WTC11 (cell line): ENCODE measurements at regions not wholly inside any gene's neighbourhood (a gene's known extent, or its start where the extent isn't known, plus 50 kb on each side); places are given as distances from the start of the nearest gene placed in this dataset.

Experiments used
- ATAC-seq: fragments of 200-7000 bp; cut with Tn5 transposase; 2 replicates; pipeline ENCODE4 v1.10.0; 2021; ENCODE audit warnings: mild to moderate bottlenecking, moderate library complexity
- CTCF ChIA-PET: fragments of 300-600 bp; sonication (Branson Sonifier 250); formaldehyde crosslinking; loops from one replicate; lab custom pipeline; 2021; ENCODE audit warnings: antibody characterized with exemption; lab: Charles Lee
- POLR2A ChIA-PET: fragments of 350-600 bp; sonication (Branson Sonifier 250); formaldehyde crosslinking; loops from one replicate; lab custom pipeline; 2021; ENCODE audit warnings: antibody characterized with exemption; lab: Charles Lee
- DNase-seq: peaks from one replicate; pipeline ENCODE4 v3.0.0; 2021; ENCODE audit warnings: low spot score
- H3K27ac Mint-ChIP-seq: 2 replicates; pipeline ENCODE4 v1.8.0; 2021; ENCODE audit warnings: mixed read lengths
- H3K27me3 Mint-ChIP-seq: 2 replicates; pipeline ENCODE4 v1.8.0; 2021; ENCODE audit warnings: low read depth, mild to moderate bottlenecking, moderate library complexity, mixed read lengths
- H3K36me3 Mint-ChIP-seq: 2 replicates; pipeline ENCODE4 v1.8.0; 2021; ENCODE audit warnings: mixed read lengths
- H3K4me1 Mint-ChIP-seq: 2 replicates; pipeline ENCODE4 v1.8.0; 2022; ENCODE audit warnings: mixed read lengths
- H3K4me3 Mint-ChIP-seq: 2 replicates; pipeline ENCODE4 v1.8.0; 2021; ENCODE audit warnings: mild to moderate bottlenecking, moderate library complexity, mixed read lengths
- H3K9me3 Mint-ChIP-seq: 2 replicates; pipeline ENCODE4 v1.8.0; 2021; ENCODE audit warnings: mixed read lengths
- ESRRA ChIP-seq: sonication (generic); formaldehyde crosslinking; IDR thresholded peaks from 2 replicates; pipeline ENCODE4 v1.8.1; 2022; ENCODE audit warnings: mild to moderate bottlenecking, missing genetic modification reagents, borderline replicate concordance
- FOXJ3 ChIP-seq: sonication (generic); formaldehyde crosslinking; IDR thresholded peaks from 2 replicates; pipeline ENCODE4 v1.9.0; 2021; ENCODE audit warnings: missing genetic modification reagents, mild to moderate bottlenecking, borderline replicate concordance
- GABPB1 ChIP-seq: sonication (generic); formaldehyde crosslinking; IDR thresholded peaks from 2 replicates; pipeline ENCODE4 v1.8.1; 2023; ENCODE audit warnings: mild to moderate bottlenecking, missing genetic modification reagents
- MXD4 ChIP-seq: fragments of 250-450 bp; sonication (Bioruptor Pico); IDR thresholded peaks from 2 replicates; pipeline ENCODE4 v1.8.0; 2021; ENCODE audit warnings: mild to moderate bottlenecking, moderate library complexity, borderline replicate concordance
- NFYB ChIP-seq: sonication (generic); formaldehyde crosslinking; conservative IDR thresholded peaks from 2 replicates; pipeline ENCODE4 v1.8.0; 2022; ENCODE audit warnings: low read depth, missing genetic modification reagents
- SMAD4 ChIP-seq: sonication (generic); formaldehyde crosslinking; IDR thresholded peaks from 2 replicates; pipeline ENCODE4 v1.8.0; 2022; ENCODE audit warnings: mild to moderate bottlenecking, missing genetic modification reagents
- TP53 ChIP-seq: sonication (generic); formaldehyde crosslinking; IDR thresholded peaks from 2 replicates; pipeline ENCODE4 v1.8.1; 2023; ENCODE audit warnings: mild to moderate bottlenecking, missing genetic modification reagents
- ZNF317 ChIP-seq: sonication (generic); formaldehyde crosslinking; IDR thresholded peaks from 2 replicates; pipeline ENCODE4 v1.8.1; 2023; ENCODE audit warnings: low read depth, mild to moderate bottlenecking, moderate library complexity, missing genetic modification reagents, borderline replicate concordance
- ZNF671 ChIP-seq: fragments of 250-450 bp; sonication (Bioruptor Pico); IDR thresholded peaks from 2 replicates; pipeline ENCODE4 v1.8.0; 2021; ENCODE audit warnings: mild to moderate bottlenecking
- TF ChIP-seq, protein P1 (sequence below): sonication (generic); formaldehyde crosslinking; IDR thresholded peaks from 2 replicates; pipeline ENCODE4 v1.8.1; 2022; ENCODE audit warnings: low read depth, mild to moderate bottlenecking, moderate library complexity, missing genetic modification reagents, borderline replicate concordance
- TF ChIP-seq, protein P2 (sequence below): sonication (generic); formaldehyde crosslinking; conservative IDR thresholded peaks from 2 replicates; pipeline ENCODE4 v1.8.1; 2023; ENCODE audit warnings: mild to moderate bottlenecking, low read depth, missing genetic modification reagents, moderate library complexity
- TF ChIP-seq, protein P3 (sequence below): fragments of 250-450 bp; sonication (Bioruptor Pico); IDR thresholded peaks from 2 replicates; pipeline ENCODE4 v2.1.2; 2022; ENCODE audit warnings: mild to moderate bottlenecking, moderate library complexity
- TF ChIP-seq, protein P4 (sequence below): sonication (generic); formaldehyde crosslinking; IDR thresholded peaks from 2 replicates; pipeline ENCODE4 v1.8.1; 2023; ENCODE audit warnings: mild to moderate bottlenecking, missing genetic modification reagents, moderate library complexity
- TF ChIP-seq, protein P5 (sequence below): fragments of 250-450 bp; sonication (Bioruptor Pico); IDR thresholded peaks from 2 replicates; pipeline ENCODE4 v1.9.0; 2021; ENCODE audit warnings: mild to moderate bottlenecking, borderline replicate concordance
- TF ChIP-seq, protein P6 (sequence below): sonication (generic); formaldehyde crosslinking; IDR thresholded peaks from 2 replicates; pipeline ENCODE4 v1.8.1; 2022; ENCODE audit warnings: missing genetic modification reagents, borderline replicate concordance

DNA sequence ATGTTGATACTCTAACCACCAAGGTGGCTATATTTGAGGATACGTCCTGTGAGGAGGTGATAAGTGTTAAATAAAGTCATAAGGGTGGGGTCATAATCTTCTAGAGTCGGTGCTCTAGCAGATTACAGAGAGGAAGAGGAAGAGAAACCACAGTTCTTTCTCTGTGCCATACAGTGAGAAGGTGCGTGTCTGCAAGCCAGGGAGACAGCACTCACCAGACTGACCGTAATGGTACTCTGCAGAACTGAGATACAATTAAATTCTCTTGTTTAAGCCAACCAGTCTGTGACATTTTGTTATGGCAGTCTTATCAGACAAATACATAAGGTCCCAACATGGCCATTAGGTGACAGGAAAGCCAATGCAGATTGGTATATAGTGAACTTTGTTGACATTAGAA lies 480.9 kb upstream of the IGFBP7 start:
- H3K4me1 Mint-ChIP-seq: no peaks in the 10 kb centered on the region
- no peaks in the 10 kb centered on the region for H3K27me3 Mint-ChIP-seq
- ATAC-seq: no peak
- no peak overlapping the region for H3K4me3 Mint-ChIP-seq
- no peak for TF ChIP-seq ZNF317
- TF ChIP-seq, protein P1, sequence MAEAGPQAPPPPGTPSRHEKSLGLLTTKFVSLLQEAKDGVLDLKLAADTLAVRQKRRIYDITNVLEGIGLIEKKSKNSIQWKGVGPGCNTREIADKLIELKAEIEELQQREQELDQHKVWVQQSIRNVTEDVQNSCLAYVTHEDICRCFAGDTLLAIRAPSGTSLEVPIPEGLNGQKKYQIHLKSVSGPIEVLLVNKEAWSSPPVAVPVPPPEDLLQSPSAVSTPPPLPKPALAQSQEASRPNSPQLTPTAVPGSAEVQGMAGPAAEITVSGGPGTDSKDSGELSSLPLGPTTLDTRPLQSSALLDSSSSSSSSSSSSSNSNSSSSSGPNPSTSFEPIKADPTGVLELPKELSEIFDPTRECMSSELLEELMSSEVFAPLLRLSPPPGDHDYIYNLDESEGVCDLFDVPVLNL (CRISPR knock-in tag): no peak
- TF ChIP-seq, protein P2, sequence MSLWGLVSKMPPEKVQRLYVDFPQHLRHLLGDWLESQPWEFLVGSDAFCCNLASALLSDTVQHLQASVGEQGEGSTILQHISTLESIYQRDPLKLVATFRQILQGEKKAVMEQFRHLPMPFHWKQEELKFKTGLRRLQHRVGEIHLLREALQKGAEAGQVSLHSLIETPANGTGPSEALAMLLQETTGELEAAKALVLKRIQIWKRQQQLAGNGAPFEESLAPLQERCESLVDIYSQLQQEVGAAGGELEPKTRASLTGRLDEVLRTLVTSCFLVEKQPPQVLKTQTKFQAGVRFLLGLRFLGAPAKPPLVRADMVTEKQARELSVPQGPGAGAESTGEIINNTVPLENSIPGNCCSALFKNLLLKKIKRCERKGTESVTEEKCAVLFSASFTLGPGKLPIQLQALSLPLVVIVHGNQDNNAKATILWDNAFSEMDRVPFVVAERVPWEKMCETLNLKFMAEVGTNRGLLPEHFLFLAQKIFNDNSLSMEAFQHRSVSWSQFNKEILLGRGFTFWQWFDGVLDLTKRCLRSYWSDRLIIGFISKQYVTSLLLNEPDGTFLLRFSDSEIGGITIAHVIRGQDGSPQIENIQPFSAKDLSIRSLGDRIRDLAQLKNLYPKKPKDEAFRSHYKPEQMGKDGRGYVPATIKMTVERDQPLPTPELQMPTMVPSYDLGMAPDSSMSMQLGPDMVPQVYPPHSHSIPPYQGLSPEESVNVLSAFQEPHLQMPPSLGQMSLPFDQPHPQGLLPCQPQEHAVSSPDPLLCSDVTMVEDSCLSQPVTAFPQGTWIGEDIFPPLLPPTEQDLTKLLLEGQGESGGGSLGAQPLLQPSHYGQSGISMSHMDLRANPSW (CRISPR knock-in tag): no peak
- no peak for TF ChIP-seq SMAD4 (CRISPR knock-in tag)
- TF ChIP-seq ESRRA (CRISPR knock-in tag): no peak
- no peak for TF ChIP-seq MXD4 (CRISPR knock-in tag)
- TF ChIP-seq FOXJ3 (CRISPR knock-in tag): no peak
- TF ChIP-seq, protein P3, sequence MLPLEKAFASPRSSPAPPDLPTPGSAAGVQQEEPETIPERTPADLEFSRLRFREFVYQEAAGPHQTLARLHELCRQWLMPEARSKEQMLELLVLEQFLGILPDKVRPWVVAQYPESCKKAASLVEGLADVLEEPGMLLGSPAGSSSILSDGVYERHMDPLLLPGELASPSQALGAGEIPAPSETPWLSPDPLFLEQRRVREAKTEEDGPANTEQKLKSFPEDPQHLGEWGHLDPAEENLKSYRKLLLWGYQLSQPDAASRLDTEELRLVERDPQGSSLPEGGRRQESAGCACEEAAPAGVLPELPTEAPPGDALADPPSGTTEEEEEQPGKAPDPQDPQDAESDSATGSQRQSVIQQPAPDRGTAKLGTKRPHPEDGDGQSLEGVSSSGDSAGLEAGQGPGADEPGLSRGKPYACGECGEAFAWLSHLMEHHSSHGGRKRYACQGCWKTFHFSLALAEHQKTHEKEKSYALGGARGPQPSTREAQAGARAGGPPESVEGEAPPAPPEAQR (CRISPR knock-in tag): no peak
- TF ChIP-seq, protein P4, sequence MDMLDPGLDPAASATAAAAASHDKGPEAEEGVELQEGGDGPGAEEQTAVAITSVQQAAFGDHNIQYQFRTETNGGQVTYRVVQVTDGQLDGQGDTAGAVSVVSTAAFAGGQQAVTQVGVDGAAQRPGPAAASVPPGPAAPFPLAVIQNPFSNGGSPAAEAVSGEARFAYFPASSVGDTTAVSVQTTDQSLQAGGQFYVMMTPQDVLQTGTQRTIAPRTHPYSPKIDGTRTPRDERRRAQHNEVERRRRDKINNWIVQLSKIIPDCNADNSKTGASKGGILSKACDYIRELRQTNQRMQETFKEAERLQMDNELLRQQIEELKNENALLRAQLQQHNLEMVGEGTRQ (CRISPR knock-in tag): no peak
- no peak for TF ChIP-seq NFYB (CRISPR knock-in tag)
- TF ChIP-seq GABPB1 (CRISPR knock-in tag): no peak
- TF ChIP-seq, protein P5, sequence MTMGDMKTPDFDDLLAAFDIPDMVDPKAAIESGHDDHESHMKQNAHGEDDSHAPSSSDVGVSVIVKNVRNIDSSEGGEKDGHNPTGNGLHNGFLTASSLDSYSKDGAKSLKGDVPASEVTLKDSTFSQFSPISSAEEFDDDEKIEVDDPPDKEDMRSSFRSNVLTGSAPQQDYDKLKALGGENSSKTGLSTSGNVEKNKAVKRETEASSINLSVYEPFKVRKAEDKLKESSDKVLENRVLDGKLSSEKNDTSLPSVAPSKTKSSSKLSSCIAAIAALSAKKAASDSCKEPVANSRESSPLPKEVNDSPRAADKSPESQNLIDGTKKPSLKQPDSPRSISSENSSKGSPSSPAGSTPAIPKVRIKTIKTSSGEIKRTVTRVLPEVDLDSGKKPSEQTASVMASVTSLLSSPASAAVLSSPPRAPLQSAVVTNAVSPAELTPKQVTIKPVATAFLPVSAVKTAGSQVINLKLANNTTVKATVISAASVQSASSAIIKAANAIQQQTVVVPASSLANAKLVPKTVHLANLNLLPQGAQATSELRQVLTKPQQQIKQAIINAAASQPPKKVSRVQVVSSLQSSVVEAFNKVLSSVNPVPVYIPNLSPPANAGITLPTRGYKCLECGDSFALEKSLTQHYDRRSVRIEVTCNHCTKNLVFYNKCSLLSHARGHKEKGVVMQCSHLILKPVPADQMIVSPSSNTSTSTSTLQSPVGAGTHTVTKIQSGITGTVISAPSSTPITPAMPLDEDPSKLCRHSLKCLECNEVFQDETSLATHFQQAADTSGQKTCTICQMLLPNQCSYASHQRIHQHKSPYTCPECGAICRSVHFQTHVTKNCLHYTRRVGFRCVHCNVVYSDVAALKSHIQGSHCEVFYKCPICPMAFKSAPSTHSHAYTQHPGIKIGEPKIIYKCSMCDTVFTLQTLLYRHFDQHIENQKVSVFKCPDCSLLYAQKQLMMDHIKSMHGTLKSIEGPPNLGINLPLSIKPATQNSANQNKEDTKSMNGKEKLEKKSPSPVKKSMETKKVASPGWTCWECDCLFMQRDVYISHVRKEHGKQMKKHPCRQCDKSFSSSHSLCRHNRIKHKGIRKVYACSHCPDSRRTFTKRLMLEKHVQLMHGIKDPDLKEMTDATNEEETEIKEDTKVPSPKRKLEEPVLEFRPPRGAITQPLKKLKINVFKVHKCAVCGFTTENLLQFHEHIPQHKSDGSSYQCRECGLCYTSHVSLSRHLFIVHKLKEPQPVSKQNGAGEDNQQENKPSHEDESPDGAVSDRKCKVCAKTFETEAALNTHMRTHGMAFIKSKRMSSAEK: no peak
- TF ChIP-seq ZNF671 (CRISPR knock-in tag): no peak
- TF ChIP-seq, protein P6, sequence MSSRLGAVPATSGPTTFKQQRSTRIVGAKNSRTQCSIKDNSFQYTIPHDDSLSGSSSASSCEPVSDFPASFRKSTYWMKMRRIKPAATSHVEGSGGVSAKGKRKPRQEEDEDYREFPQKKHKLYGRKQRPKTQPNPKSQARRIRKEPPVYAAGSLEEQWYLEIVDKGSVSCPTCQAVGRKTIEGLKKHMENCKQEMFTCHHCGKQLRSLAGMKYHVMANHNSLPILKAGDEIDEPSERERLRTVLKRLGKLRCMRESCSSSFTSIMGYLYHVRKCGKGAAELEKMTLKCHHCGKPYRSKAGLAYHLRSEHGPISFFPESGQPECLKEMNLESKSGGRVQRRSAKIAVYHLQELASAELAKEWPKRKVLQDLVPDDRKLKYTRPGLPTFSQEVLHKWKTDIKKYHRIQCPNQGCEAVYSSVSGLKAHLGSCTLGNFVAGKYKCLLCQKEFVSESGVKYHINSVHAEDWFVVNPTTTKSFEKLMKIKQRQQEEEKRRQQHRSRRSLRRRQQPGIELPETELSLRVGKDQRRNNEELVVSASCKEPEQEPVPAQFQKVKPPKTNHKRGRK: no peak
- TF ChIP-seq TP53 (CRISPR knock-in tag): no peak
- no peak overlapping the region for H3K27ac Mint-ChIP-seq
- no peaks in the 10 kb centered on the region for H3K36me3 Mint-ChIP-seq
- CTCF ChIA-PET: no interaction called here
- POLR2A ChIA-PET: no interaction called here
- peaks cover 4% of the 10 kb centered on the region for H3K9me3 Mint-ChIP-seq
- no peak for DNase-seq
